GM21786 (cell line): ENCODE measurements at regions not wholly inside any gene's neighbourhood (a gene's known extent, or its start where the extent isn't known, plus 50 kb on each side); places are given as distances from the start of the nearest gene placed in this dataset.

Source experiments
- ATAC-seq: cut with Tn5 transposase; IDR thresholded peaks from one replicate; pipeline ENCODE4 v1.9.1; 2021; ENCODE audit not compliant: unreplicated experiment

DNA sequence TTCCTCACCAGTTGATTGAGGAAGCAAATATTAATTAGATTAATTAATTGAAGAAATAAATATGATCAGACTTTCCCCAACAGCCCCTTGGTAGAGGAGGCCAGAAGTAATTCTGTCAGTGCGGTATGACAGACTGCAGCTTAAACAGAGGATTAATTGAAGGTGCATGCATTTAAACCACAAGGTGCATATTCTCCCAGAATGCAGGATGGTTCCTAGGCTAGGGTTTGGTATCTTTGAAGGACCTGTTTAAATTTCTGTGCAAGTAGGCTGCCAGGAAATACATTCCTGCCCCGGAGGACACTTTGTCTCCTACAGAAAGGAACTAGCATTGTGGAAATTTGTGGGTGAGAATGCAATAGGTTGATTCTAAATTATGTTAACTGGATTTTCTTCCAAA, 50.5 kb upstream of the PALM2AKAP2 start:
- ATAC-seq = no peak
